Mammary epithelial cell (primary cell): ENCODE measurements at regions not wholly inside any gene's neighbourhood (a gene's known extent, or its start where the extent isn't known, plus 50 kb on each side); places are given as distances from the start of the nearest gene placed in this dataset.

Source experiments
- CTCF ChIP-seq, 2 donors: IDR thresholded peaks in 1 of 2; conservative IDR thresholded peaks in 1 of 2; 2 replicates each; pipeline ENCODE4 v1.5.1; 2011 to 2012; ENCODE audit warnings: inconsistent platforms in 2 of 2, low read length in 2 of 2, mild to moderate bottlenecking in 2 of 2, control low read depth in 1 of 2, low read depth in 1 of 2; ENCODE audit not compliant: insufficient read depth in 1 of 2; ENCODE audit errors: extremely low read depth in 1 of 2
- EZH2 ChIP-seq: IDR thresholded peaks from 2 replicates; pipeline ENCODE4 v1.6.1; 2012; ENCODE audit warnings: low read length, inconsistent platforms, borderline replicate concordance

- TF ChIP-seq CTCF (conservative IDR thresholded peaks at IDR 0.05 in 1 of 2, IDR thresholded peaks at IDR 0.05 in 1 of 2; ENCODE audit: extremely low read depth in 1 of 2, insufficient read depth in 1 of 2, low read depth in 1 of 2, low read length in 2 of 2), result no peak
- TF ChIP-seq EZH2, result no peak
These were observed 242.3 kb upstream of the COPS8 start for GRCh38 chr2:236843161-236843968.
